Astrocyte (in vitro differentiated cells and primary cell): ENCODE measurements at regions not wholly inside any gene's neighbourhood (a gene's known extent, or its start where the extent isn't known, plus 50 kb on each side); places are given as distances from the start of the nearest gene placed in this dataset.

Experiments
- EZH2 ChIP-seq: IDR thresholded peaks from 2 replicates; pipeline ENCODE4 v1.6.1; 2012; ENCODE audit warnings: mild to moderate bottlenecking, low read length, inconsistent platforms; ENCODE audit not compliant: insufficient read depth
- TF ChIP-seq, protein P1 (sequence below): IDR thresholded peaks from 2 replicates; pipeline ENCODE4 v1.5.1; 2011; ENCODE audit warnings: low read depth, mild to moderate bottlenecking, inconsistent platforms, low read length, moderate library complexity; ENCODE audit not compliant: insufficient read depth

DNA sequence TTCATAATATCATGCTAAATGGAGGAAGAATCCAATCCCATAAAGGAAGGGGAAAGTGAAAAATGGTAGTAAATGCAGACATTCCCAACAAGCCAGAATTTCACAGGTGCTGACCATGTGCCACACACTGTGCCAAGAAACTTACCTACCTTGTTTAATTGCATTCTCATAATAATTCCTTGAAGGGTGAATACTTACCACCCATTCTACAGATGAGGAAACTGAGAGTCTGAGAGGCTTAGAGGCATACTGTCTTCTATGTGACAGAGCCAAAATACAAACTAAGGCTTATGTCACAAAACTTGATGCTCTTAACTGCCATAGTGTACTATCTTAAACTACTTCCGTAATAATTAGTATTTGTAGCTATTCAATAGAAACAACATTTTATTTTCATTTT lies 454.7 kb downstream of the UTRN start:
- TF ChIP-seq, protein P1, sequence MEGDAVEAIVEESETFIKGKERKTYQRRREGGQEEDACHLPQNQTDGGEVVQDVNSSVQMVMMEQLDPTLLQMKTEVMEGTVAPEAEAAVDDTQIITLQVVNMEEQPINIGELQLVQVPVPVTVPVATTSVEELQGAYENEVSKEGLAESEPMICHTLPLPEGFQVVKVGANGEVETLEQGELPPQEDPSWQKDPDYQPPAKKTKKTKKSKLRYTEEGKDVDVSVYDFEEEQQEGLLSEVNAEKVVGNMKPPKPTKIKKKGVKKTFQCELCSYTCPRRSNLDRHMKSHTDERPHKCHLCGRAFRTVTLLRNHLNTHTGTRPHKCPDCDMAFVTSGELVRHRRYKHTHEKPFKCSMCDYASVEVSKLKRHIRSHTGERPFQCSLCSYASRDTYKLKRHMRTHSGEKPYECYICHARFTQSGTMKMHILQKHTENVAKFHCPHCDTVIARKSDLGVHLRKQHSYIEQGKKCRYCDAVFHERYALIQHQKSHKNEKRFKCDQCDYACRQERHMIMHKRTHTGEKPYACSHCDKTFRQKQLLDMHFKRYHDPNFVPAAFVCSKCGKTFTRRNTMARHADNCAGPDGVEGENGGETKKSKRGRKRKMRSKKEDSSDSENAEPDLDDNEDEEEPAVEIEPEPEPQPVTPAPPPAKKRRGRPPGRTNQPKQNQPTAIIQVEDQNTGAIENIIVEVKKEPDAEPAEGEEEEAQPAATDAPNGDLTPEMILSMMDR: no peak
- TF ChIP-seq EZH2: no peak
